ENCODE measurements at regions not wholly inside any gene's neighbourhood (a gene's known extent, or its start where the extent isn't known, plus 50 kb on each side); places are given as distances from the start of the nearest gene placed in this dataset.

DNA sequence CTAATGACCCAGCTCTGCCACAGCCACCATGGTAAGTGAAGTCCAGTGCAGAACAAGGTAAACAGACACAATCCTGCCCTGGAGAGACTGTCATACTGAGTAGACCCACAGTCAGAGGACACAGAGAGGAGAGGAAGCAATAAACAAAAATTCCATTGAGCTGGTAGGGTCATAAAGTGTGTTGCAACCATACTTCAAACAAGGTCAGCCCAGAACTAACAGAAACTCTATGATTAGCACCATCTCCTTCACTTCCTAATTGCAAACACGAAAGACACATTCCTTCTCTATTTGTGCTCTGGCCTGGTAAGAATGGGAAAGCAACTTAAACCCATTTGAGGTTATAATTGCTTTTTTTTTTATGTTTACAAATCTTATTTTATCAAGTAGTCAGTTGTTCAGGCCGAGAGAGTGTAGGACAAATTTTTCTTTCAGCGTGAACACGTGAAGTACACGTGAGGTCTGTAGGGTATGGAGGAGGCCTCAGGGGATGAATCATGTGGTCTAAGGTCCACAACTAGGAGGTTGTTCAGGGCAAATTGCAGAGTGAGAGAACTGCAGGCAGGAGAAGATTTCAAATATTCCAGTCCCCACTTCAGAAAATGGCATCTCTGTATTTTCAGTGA is 71.4 kb upstream of the GLS start:
- Histone ChIP-seq H3K36me3 (ENCODE audit: control insufficient read depth, insufficient read depth, low read length) (no peaks in the 10 kb centered on the region), H3K9me3 (replicated peaks; ENCODE audit: control insufficient read depth, low read depth, low read length) (no peaks in the 10 kb centered on the region), H3K27ac (ENCODE audit: low read length) (no peak overlapping the region), H3K4me3 (ENCODE audit: low read length) (no peak overlapping the region), H3K4me1 (ENCODE audit: control insufficient read depth, insufficient read depth, low read length) (peaks cover 4% of the 10 kb centered on the region), H3K27me3 (ENCODE audit: control insufficient read depth, insufficient read depth, low read length) (no peaks in the 10 kb centered on the region)
- no CpG with 5 or more reads among the region's 5 CpGs for WGBS (ENCODE audit: insufficient coverage)
- DNase-seq, result no peak

GRCh38 chr2:190809876-190810525 is 70.6 kb upstream of the GLS start:
- no peak overlapping the region for H3K4me3 ChIP-seq (ENCODE audit: low read length)
- peaks cover 4% of the 10 kb centered on the region for H3K4me1 ChIP-seq (ENCODE audit: control insufficient read depth, insufficient read depth, low read length)
- no peaks in the 10 kb centered on the region for H3K36me3 ChIP-seq (ENCODE audit: control insufficient read depth, insufficient read depth, low read length)
- no peaks in the 10 kb centered on the region for H3K9me3 ChIP-seq (replicated peaks; ENCODE audit: control insufficient read depth, low read depth, low read length)
- no peak overlapping the region for H3K27ac ChIP-seq (ENCODE audit: low read length)
- 94% methylated on average over 2 of the region's 4 CpGs for WGBS (ENCODE audit: insufficient coverage)
- H3K27me3 ChIP-seq (ENCODE audit: control insufficient read depth, insufficient read depth, low read length), result no peaks in the 10 kb centered on the region
- DNase-seq, result no peak

GRCh38 chr2:190810981-190811587 is 69.5 kb upstream of the GLS start:
- no peak for DNase-seq
- H3K9me3 ChIP-seq (replicated peaks; ENCODE audit: control insufficient read depth, low read depth, low read length), result no peaks in the 10 kb centered on the region
- H3K4me1 ChIP-seq (ENCODE audit: control insufficient read depth, insufficient read depth, low read length), result peaks cover 4% of the 10 kb centered on the region
- no peak overlapping the region for H3K27ac ChIP-seq (ENCODE audit: low read length)
- WGBS (ENCODE audit: insufficient coverage), result 67% methylated on average over 3 of the region's 5 CpGs
- H3K4me3 ChIP-seq (ENCODE audit: low read length), result no peak overlapping the region
- no peaks in the 10 kb centered on the region for H3K36me3 ChIP-seq (ENCODE audit: control insufficient read depth, insufficient read depth, low read length)
- H3K27me3 ChIP-seq (ENCODE audit: control insufficient read depth, insufficient read depth, low read length), result no peaks in the 10 kb centered on the region

DNA sequence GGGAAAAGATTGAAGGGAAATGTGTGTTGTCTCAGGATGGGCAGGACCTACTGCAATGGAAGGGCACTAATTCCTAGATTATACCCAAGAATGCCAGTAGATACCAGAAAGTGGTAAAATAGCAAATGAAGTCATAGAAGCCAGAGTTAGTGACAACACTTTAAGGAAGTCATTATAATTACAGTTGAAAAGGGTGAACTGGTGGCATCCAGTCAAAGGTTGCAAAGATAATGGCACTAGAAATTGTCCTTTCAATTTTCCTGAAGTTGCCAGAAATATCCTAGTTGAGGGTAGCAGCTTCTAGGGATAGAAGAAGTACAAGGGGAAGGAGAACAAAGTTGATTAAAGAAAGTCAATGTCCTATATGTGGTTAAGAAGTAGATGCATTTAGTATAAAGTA is 68.8 kb upstream of the GLS start:
- Histone ChIP-seq H3K9me3 (replicated peaks; ENCODE audit: control insufficient read depth, low read depth, low read length) (peaks cover 3% of the 10 kb centered on the region), H3K36me3 (ENCODE audit: control insufficient read depth, insufficient read depth, low read length) (no peaks in the 10 kb centered on the region), H3K4me3 (ENCODE audit: low read length) (no peak overlapping the region), H3K4me1 (ENCODE audit: control insufficient read depth, insufficient read depth, low read length) (peaks cover 4% of the 10 kb centered on the region), H3K27me3 (ENCODE audit: control insufficient read depth, insufficient read depth, low read length) (no peaks in the 10 kb centered on the region), H3K27ac (ENCODE audit: low read length) (no peak overlapping the region)
- no peak for DNase-seq

DNA sequence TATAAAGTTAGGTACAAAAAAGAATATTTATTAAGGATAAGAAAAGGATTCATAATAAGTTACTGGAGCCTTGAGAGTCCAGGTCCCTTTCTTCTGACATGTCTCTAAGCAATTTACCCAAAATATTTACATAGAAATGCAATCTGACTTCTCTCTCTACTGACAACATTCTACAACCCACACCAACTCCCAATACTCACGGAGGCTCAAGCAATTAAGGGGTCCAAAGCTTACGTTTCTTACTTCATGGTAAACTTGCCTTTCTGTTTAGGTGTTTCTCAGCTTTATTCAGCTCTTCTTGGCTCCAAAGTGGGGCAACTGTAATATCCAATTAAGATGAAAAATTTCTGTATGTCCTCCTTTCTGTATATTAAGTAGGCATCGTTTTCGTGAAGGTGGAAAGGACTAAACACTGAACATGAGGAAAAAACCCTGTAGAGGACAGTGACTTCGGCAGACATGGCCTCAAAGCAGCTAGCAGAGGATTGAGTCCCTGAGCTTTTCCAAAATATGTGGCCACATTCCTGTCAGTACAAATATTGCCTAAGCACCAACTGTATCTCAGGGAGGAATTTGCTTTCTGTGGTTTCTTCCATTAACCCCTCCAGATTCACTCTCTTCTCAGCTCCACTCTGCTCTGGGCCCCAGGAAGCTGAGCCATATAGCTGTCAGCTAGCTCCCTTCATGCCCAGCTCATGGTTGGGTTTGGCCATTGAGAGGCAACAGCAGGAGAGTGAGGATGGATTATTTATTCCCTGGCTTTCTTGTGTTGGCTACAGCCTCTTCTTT is 67.9 kb upstream of the GLS start:
- Histone ChIP-seq H3K27ac (ENCODE audit: low read length) (no peak overlapping the region), H3K4me3 (ENCODE audit: low read length) (no peak overlapping the region), H3K4me1 (ENCODE audit: control insufficient read depth, insufficient read depth, low read length) (peaks cover 4% of the 10 kb centered on the region), H3K9me3 (replicated peaks; ENCODE audit: control insufficient read depth, low read depth, low read length) (peaks cover 3% of the 10 kb centered on the region), H3K27me3 (ENCODE audit: control insufficient read depth, insufficient read depth, low read length) (no peaks in the 10 kb centered on the region), H3K36me3 (ENCODE audit: control insufficient read depth, insufficient read depth, low read length) (no peaks in the 10 kb centered on the region)
- no peak for DNase-seq
- 63% methylated on average over 3 of the region's 5 CpGs for WGBS (ENCODE audit: insufficient coverage)

DNA sequence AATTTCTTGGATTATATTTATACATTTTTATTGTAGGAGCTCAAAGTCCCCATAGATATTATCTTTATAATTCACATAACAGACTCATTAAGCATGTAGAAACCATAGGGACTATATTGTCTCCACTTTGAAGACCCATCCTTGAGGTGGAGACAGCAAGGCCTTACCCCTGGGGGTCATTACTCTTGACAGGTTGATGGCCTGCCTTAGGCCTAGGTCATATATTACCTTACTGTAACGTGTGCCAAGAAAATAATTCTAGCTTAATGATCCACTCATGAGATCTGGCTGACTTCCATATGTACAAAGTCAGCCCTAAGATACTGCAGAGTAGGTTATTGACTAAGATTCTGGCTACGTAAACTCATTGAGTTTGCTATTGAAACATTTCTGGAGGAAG is 65.4 kb upstream of the GLS start:
- H3K27ac ChIP-seq (ENCODE audit: low read length), result no peak overlapping the region
- H3K4me1 ChIP-seq (ENCODE audit: control insufficient read depth, insufficient read depth, low read length), result peaks cover 4% of the 10 kb centered on the region
- no peaks in the 10 kb centered on the region for H3K36me3 ChIP-seq (ENCODE audit: control insufficient read depth, insufficient read depth, low read length)
- DNase-seq, result no peak
- H3K4me3 ChIP-seq (ENCODE audit: low read length), result no peak overlapping the region
- H3K27me3 ChIP-seq (ENCODE audit: control insufficient read depth, insufficient read depth, low read length), result no peaks in the 10 kb centered on the region
- WGBS (ENCODE audit: insufficient coverage), result no CpG with 5 or more reads among the region's 2 CpGs
- peaks cover 3% of the 10 kb centered on the region for H3K9me3 ChIP-seq (replicated peaks; ENCODE audit: control insufficient read depth, low read depth, low read length)

GRCh38 chr2:190817082-190817481 is 63.5 kb upstream of the GLS start:
- H3K4me1 ChIP-seq (ENCODE audit: control insufficient read depth, insufficient read depth, low read length), result peaks cover 6% of the 10 kb centered on the region
- H3K27me3 ChIP-seq (ENCODE audit: control insufficient read depth, insufficient read depth, low read length), result no peaks in the 10 kb centered on the region
- H3K4me3 ChIP-seq (ENCODE audit: low read length), result no peak overlapping the region
- H3K36me3 ChIP-seq (ENCODE audit: control insufficient read depth, insufficient read depth, low read length), result no peaks in the 10 kb centered on the region
- H3K9me3 ChIP-seq (replicated peaks; ENCODE audit: control insufficient read depth, low read depth, low read length), result peaks cover 3% of the 10 kb centered on the region
- H3K27ac ChIP-seq (ENCODE audit: low read length), result no peak overlapping the region
- no peak for DNase-seq

GRCh38 chr2:190819840-190820301 is 60.8 kb upstream of the GLS start:
- Histone ChIP-seq H3K27ac (ENCODE audit: low read length) (peak overlapping the region; percentile 69), H3K4me3 (ENCODE audit: low read length) (no peak overlapping the region), H3K27me3 (ENCODE audit: control insufficient read depth, insufficient read depth, low read length) (no peaks in the 10 kb centered on the region), H3K9me3 (replicated peaks; ENCODE audit: control insufficient read depth, low read depth, low read length) (peaks cover 3% of the 10 kb centered on the region), H3K36me3 (ENCODE audit: control insufficient read depth, insufficient read depth, low read length) (no peaks in the 10 kb centered on the region), H3K4me1 (ENCODE audit: control insufficient read depth, insufficient read depth, low read length) (peaks cover 3% of the 10 kb centered on the region)
- DNase-seq, result peak; percentile 96
- no CpG with 5 or more reads among the region's 3 CpGs for WGBS (ENCODE audit: insufficient coverage)

DNA sequence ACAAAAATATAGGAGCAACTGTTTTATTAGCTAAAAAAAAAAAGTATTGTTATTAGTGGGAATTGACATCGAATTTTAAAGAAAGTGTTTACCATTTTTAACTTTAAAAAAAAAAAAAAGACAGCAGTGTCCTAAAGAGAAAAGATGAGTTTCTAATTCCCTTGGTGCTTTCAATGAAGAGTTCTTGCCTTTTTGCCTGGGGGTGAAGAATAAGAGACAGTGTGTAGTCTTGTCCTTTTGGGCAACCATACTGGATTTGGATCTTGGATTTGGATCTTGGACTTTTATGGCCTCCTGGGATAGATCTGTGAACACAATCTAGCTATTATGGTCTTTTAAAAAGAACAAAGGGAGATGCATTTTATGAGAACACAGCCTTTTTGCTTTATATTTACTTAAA is 60.2 kb upstream of the GLS start:
- no CpG with 5 or more reads among the region's 1 CpG for WGBS (ENCODE audit: insufficient coverage)
- H3K4me1 ChIP-seq (ENCODE audit: control insufficient read depth, insufficient read depth, low read length), result peaks cover 3% of the 10 kb centered on the region
- H3K36me3 ChIP-seq (ENCODE audit: control insufficient read depth, insufficient read depth, low read length), result no peaks in the 10 kb centered on the region
- DNase-seq, result peak; percentile 61
- peaks cover 3% of the 10 kb centered on the region for H3K9me3 ChIP-seq (replicated peaks; ENCODE audit: control insufficient read depth, low read depth, low read length)
- H3K27ac ChIP-seq (ENCODE audit: low read length), result peak overlapping the region; percentile 69
- H3K27me3 ChIP-seq (ENCODE audit: control insufficient read depth, insufficient read depth, low read length), result no peaks in the 10 kb centered on the region
- H3K4me3 ChIP-seq (ENCODE audit: low read length), result no peak overlapping the region

GRCh38 chr2:190822043-190822442 is 58.6 kb upstream of the GLS start:
- H3K4me1 ChIP-seq (ENCODE audit: control insufficient read depth, insufficient read depth, low read length), result peaks cover 3% of the 10 kb centered on the region
- H3K27ac ChIP-seq (ENCODE audit: low read length), result no peak overlapping the region
- DNase-seq, result peak; percentile 26
- no peaks in the 10 kb centered on the region for H3K36me3 ChIP-seq (ENCODE audit: control insufficient read depth, insufficient read depth, low read length)
- no CpG with 5 or more reads among the region's 1 CpG for WGBS (ENCODE audit: insufficient coverage)
- no peaks in the 10 kb centered on the region for H3K9me3 ChIP-seq (replicated peaks; ENCODE audit: control insufficient read depth, low read depth, low read length)
- no peaks in the 10 kb centered on the region for H3K27me3 ChIP-seq (ENCODE audit: control insufficient read depth, insufficient read depth, low read length)
- no peak overlapping the region for H3K4me3 ChIP-seq (ENCODE audit: low read length)
